CD4-positive, alpha-beta T cell treated with Interleukin-21 for 1 hour (primary cell): ENCODE measurements at regions not wholly inside any gene's neighbourhood (a gene's known extent, or its start where the extent isn't known, plus 50 kb on each side); places are given as distances from the start of the nearest gene placed in this dataset.

Experiments used
- DNase-seq: peaks from one replicate; pipeline ENCODE4 v3.0.0-alpha.2; 2020

GRCh38 chr5:163623524-163623923 lies 118.1 kb downstream of the MAT2B start:
- DNase-seq, result no peak

- no peak for DNase-seq
Measured at GRCh38 chr5:163623986-163624385, 118.6 kb downstream of the MAT2B start.

- no peak for DNase-seq
Measured at GRCh38 chr5:163624431-163624830, 119.0 kb downstream of the MAT2B start.

- DNase-seq, result no peak
Measured at GRCh38 chr5:163626904-163627434, 121.5 kb downstream of the MAT2B start.

GRCh38 chr5:163631856-163632255 lies 126.4 kb downstream of the MAT2B start:
- DNase-seq, result no peak

GRCh38 chr5:163633926-163634460 lies 128.6 kb downstream of the MAT2B start:
- no peak for DNase-seq

- DNase-seq, result no peak
Measured at GRCh38 chr5:163635631-163636030, 130.2 kb downstream of the MAT2B start.

GRCh38 chr5:163642904-163643303 lies 137.5 kb downstream of the MAT2B start:
- no peak for DNase-seq

- no peak for DNase-seq
Measured at GRCh38 chr5:163645421-163646416, 140.3 kb downstream of the MAT2B start.

- no peak for DNase-seq
Measured at GRCh38 chr5:163649514-163649913, 144.1 kb downstream of the MAT2B start.

GRCh38 chr5:163653526-163653925 lies 148.1 kb downstream of the MAT2B start:
- DNase-seq, result no peak

- no peak for DNase-seq
Measured at GRCh38 chr5:163658702-163659567, 153.5 kb downstream of the MAT2B start.

- no peak for DNase-seq
Measured at GRCh38 chr5:163659568-163659902, 154.1 kb downstream of the MAT2B start.

- DNase-seq, result no peak
Measured at GRCh38 chr5:163660486-163660885, 155.1 kb downstream of the MAT2B start.

- no peak for DNase-seq
Measured at GRCh38 chr5:163661360-163661759, 155.9 kb downstream of the MAT2B start.

- DNase-seq, result no peak
Measured at GRCh38 chr5:163670036-163670435, 164.6 kb downstream of the MAT2B start.

GRCh38 chr5:163677092-163677491 lies 171.7 kb downstream of the MAT2B start:
- DNase-seq, result no peak

- no peak for DNase-seq
Measured at GRCh38 chr5:163682234-163682633, 176.8 kb downstream of the MAT2B start.

- DNase-seq, result no peak
Measured at GRCh38 chr5:163687414-163687813, 182.0 kb downstream of the MAT2B start.

GRCh38 chr5:163692091-163692490 lies 186.7 kb downstream of the MAT2B start:
- no peak for DNase-seq

GRCh38 chr5:163695830-163696578 lies 190.6 kb downstream of the MAT2B start:
- peak; percentile 1 for DNase-seq

GRCh38 chr5:163696579-163696887 lies 191.1 kb downstream of the MAT2B start:
- no peak for DNase-seq
